ENCODE measurements at regions not wholly inside any gene's neighbourhood (a gene's known extent, or its start where the extent isn't known, plus 50 kb on each side); places are given as distances from the start of the nearest gene placed in this dataset.

DNA sequence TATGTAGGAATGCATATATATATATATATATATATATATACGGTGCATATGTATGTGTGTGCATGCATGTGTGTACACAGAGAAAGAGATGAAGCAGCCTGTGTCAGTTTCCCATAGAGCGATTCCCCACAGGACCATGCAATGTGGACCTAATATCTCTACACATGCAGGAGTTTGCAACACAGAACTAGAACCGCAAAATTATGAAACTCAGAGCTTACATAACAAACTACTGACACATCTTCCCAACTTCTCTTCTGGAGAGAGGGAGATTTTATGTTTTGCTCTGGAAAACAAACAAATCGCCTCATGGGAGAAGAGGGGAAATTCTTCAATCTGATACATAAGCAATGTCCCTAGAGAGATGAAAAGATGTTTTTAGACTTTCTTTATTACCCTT is 377.2 kb downstream of the LRATD1 start:
- TF ChIP-seq POLR2AphosphoS5 (IDR thresholded peaks at IDR 0.05; ENCODE audit: borderline replicate concordance, low read depth, low read length) = no peak
- TF ChIP-seq FOXP2 (optimal IDR thresholded peaks at IDR 0.05; ENCODE audit: control extremely low read depth, extremely low read length, insufficient read depth) = no peak
- no peak for TF ChIP-seq EZH2 (IDR thresholded peaks at IDR 0.05)
